ENCODE measurements at regions not wholly inside any gene's neighbourhood (a gene's known extent, or its start where the extent isn't known, plus 50 kb on each side); places are given as distances from the start of the nearest gene placed in this dataset.
"Not testable (repeated sequence)": the region's sequence is repeated elsewhere in the genome, so short reads cannot be mapped to it uniquely, and the experiment has no call there.

GRCh38 chrX:87110142-87110541 lies 407.5 kb upstream of the KLHL4 start:
- no peak for DNase-seq

DNA sequence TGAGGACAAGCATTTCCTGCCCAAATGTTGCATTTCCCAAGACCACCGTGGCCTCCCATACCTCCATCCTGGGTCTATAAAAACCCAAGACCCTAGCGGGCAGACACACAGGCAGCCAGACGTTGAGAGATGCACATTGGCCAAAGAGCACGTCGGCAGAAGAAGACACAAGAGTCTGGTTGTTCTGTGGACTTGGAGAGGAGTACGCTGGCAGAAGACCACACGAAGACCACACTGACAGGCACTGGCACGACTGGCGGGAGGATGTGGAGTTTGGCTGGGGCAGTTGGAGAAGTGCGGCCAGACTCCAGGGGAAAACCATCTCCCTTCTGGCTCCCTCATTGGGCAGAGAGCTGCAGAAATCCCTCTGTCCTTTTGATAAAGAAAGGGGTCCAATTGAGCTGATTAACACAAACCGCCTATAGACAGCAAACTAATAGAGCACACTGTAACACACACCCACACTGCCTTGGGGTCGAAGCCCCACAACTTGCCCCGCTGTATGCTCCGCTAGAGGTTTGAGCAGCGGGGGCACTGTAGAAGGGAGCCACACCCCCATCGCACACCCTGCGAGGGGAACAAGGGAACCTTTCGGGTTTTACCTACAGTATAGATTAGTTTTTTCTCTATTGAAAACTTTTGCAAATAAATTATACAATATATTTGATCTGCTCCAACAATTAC lies 376.7 kb upstream of the KLHL4 start:
- no peak for DNase-seq

GRCh38 chrX:87160435-87161010 lies 357.1 kb upstream of the KLHL4 start:
- DNase-seq: no peak

DNA sequence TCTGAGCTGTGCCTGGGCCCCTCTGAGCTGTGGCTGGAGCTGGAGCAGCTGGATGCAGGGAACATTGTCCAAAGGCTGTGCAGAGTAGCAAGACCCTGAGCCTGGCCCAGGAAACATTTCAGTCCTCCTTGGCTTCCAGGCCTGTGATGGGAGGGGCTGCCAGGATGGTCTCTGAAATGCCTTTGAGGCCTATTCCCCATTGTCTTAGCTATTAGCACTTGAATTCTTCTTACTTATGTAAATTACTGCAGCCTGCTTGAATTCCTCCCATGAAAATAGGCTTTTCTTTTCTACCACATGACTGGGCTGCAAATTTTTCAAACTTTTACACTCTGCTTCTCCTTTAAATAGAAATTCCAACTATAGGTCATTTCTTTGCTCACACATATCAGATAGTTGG lies 349.8 kb upstream of the KLHL4 start:
- no peak for DNase-seq

DNA sequence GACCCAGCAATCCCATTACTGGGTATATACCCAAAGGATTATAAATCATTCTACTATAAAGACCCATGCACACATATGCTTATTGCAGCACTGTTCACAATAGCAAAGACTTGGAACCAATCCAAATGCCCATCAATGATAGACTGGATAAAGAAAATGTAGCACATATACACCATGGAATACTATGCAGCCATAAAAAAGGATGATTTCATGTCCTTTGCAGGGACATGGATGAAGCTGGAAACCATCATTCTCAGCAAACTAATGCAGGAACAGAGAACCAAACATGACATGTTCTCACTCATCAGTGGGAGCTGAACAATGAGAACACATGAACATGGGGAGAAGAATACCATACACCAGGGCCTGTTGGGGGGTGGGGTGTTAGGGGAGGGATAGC lies 339.6 kb upstream of the KLHL4 start:
- DNase-seq: not testable (repeated sequence)

All from hematopoietic multipotent progenitor cell treated with erythropoietin and hydrocortisone succinate and interleukin-3 and kit ligand, for 4 days (in vitro differentiated cells).